Activated CD4-positive, alpha-beta memory T cell treated with anti-CD3 and anti-CD28 coated beads for 36 hours (primary cell): ENCODE measurements at regions not wholly inside any gene's neighbourhood (a gene's known extent, or its start where the extent isn't known, plus 50 kb on each side); places are given as distances from the start of the nearest gene placed in this dataset.
"Not testable (repeated sequence)": the region's sequence is repeated elsewhere in the genome, so short reads cannot be mapped to it uniquely, and the experiment has no call there.

Experiments
- CTCF ChIA-PET: fragments of 350-600 bp; sonication (Branson Sonifier 250); formaldehyde crosslinking; loops from one replicate; lab custom pipeline; 2021; ENCODE audit warnings: antibody characterized with exemption, inconsistent platforms; lab: Charles Lee
- POLR2A ChIA-PET: fragments of 350-600 bp; sonication (Branson Sonifier 250); formaldehyde crosslinking; loops from one replicate; lab custom pipeline; 2021; ENCODE audit warnings: antibody characterized with exemption; lab: Charles Lee
- DNase-seq: peaks from one replicate; pipeline ENCODE4 v3.0.0-alpha.2; 2020
- H3K27ac Mint-ChIP-seq: one replicate; pipeline ENCODE4 v1.8.0; 2021; ENCODE audit warnings: mixed read lengths
- H3K27me3 Mint-ChIP-seq: one replicate; pipeline ENCODE4 v1.8.0; 2021; ENCODE audit warnings: mixed read lengths
- H3K36me3 Mint-ChIP-seq: one replicate; pipeline ENCODE4 v1.8.0; 2021; ENCODE audit warnings: mixed read lengths
- H3K4me1 Mint-ChIP-seq: one replicate; pipeline ENCODE4 v1.8.0; 2021; ENCODE audit warnings: low read depth, mixed read lengths
- H3K4me3 Mint-ChIP-seq: one replicate; pipeline ENCODE4 v1.8.0; 2021; ENCODE audit warnings: mild to moderate bottlenecking, mixed read lengths
- H3K9me3 Mint-ChIP-seq: one replicate; pipeline ENCODE4 v1.8.0; 2021; ENCODE audit warnings: mixed read lengths
- intact Hi-C: fragments of 100-400 bp; cut with micrococcal nuclease; formaldehyde crosslinking; loops from one replicate; pipeline ENCODE4 v1.15.1; 2023

DNA sequence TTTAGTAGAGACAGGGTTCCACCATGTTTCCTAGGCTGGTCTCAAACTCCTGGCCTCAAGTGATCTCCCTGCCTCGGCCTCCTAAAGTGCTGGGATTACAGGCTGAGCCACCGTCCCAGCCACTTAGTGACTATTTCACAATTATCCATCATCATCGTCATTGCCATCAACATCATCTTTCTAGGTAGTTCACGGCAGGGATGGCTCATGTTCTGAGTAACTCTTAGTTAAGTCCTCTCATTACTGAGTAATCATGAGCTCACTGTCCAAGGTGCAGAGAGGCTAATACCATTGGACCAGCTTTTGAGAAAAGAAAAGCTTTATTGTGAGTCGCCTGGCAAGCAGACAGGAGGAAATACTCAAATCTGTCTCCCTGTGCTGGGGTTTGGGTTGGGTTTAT, 108.6 kb upstream of the PRSS12 start:
- H3K4me1 Mint-ChIP-seq, POLR2A ChIA-PET, H3K27ac Mint-ChIP-seq, CTCF ChIA-PET, intact Hi-C loops, H3K4me3 Mint-ChIP-seq, H3K27me3 Mint-ChIP-seq, H3K9me3 Mint-ChIP-seq, H3K36me3 Mint-ChIP-seq, DNase-seq: not testable (repeated sequence)

- H3K4me3 Mint-ChIP-seq, POLR2A ChIA-PET, DNase-seq: not testable (repeated sequence)
These were observed 113.0 kb upstream of the PRSS12 start for GRCh38 chr4:118465831-118466230.

GRCh38 chr4:118474001-118474626, 121.3 kb upstream of the PRSS12 start:
- H3K27ac Mint-ChIP-seq, H3K9me3 Mint-ChIP-seq, H3K27me3 Mint-ChIP-seq, intact Hi-C loops, POLR2A ChIA-PET, CTCF ChIA-PET, DNase-seq, H3K4me3 Mint-ChIP-seq, H3K36me3 Mint-ChIP-seq, H3K4me1 Mint-ChIP-seq: not testable (repeated sequence)

More at GRCh38 chr4:118465831-118466230, 113.0 kb upstream of the PRSS12 start:
- H3K27ac Mint-ChIP-seq, H3K9me3 Mint-ChIP-seq, intact Hi-C loops, H3K27me3 Mint-ChIP-seq, CTCF ChIA-PET, H3K4me1 Mint-ChIP-seq, H3K36me3 Mint-ChIP-seq: not testable (repeated sequence)

- CTCF ChIA-PET, H3K9me3 Mint-ChIP-seq, H3K27ac Mint-ChIP-seq, H3K4me3 Mint-ChIP-seq, H3K4me1 Mint-ChIP-seq, H3K27me3 Mint-ChIP-seq, DNase-seq, H3K36me3 Mint-ChIP-seq, POLR2A ChIA-PET, intact Hi-C loops: not testable (repeated sequence)
These were observed 122.0 kb upstream of the PRSS12 start for GRCh38 chr4:118474771-118475170.

DNA sequence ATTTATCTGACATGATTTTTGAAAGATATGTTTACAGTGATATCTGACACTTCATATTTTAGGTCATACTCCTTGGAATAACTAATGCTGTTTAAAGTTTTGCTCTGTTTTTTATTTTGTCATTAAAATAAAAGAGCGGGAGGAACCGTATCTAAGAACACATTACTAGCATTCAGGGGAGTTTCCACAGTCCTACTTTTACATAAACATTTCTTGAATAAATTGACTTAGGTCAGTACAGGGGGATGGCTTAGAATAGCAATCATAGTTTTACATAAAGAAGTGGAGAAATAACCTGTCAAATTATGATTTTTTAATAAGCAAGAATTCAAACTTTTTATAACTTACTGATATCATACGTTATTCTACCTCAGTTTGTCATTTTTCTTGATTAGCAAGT, 123.1 kb upstream of the PRSS12 start:
- H3K36me3 Mint-ChIP-seq, intact Hi-C loops, POLR2A ChIA-PET, H3K9me3 Mint-ChIP-seq, H3K4me3 Mint-ChIP-seq, H3K27me3 Mint-ChIP-seq, H3K4me1 Mint-ChIP-seq, DNase-seq, H3K27ac Mint-ChIP-seq, CTCF ChIA-PET: not testable (repeated sequence)

- intact Hi-C loops, H3K9me3 Mint-ChIP-seq, H3K27ac Mint-ChIP-seq, CTCF ChIA-PET, H3K27me3 Mint-ChIP-seq, DNase-seq, H3K4me1 Mint-ChIP-seq, H3K36me3 Mint-ChIP-seq, POLR2A ChIA-PET, H3K4me3 Mint-ChIP-seq: not testable (repeated sequence)
These were observed 125.0 kb upstream of the PRSS12 start for GRCh38 chr4:118477826-118478225.

DNA sequence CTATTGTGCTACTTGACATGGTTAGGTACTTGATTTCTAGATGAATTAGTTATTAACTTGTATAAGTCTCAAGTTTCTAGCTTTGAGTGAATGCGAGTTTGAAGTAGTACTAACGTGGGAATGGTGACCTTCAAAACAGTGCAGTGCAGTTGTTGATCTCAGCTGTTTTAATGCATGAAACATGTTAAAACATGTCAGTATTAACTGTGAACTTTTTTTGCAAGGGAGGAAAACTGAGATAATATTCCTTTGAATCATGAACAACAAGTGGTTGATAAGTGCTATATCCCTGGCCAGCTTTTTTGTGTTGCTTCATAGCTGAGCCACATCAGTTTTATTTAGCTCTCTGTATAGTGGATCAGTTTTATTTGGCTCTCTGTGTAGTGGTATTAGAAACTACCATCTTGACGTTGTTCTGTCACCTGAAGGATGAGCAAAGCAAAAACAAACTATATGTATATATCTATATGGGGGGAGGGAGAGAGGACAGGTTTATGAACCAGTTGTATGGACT, 133.1 kb upstream of the PRSS12 start:
- H3K4me1 Mint-ChIP-seq, H3K36me3 Mint-ChIP-seq, CTCF ChIA-PET, H3K4me3 Mint-ChIP-seq, H3K9me3 Mint-ChIP-seq, POLR2A ChIA-PET, intact Hi-C loops, H3K27ac Mint-ChIP-seq, DNase-seq, H3K27me3 Mint-ChIP-seq: not testable (repeated sequence)

DNA sequence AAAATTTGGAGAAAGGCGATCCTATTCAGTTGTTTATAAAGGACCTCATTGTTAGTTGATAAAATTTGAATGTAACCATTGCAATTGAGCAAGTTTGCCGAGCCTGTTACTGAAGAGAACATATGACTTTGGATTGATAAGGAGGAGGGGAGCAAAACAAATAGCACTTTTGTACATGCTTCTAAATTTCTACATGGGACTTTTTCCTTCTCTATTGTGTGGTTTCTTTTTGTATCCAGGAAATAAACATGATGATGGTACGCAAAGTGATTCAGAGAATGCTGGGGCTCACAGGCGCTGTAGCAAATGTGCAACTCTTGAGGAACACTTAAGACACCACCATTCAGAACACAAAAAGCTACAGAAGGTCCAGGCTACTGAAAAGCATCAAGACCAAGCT, 140.2 kb upstream of the PRSS12 start:
- DNase-seq, H3K36me3 Mint-ChIP-seq, intact Hi-C loops, H3K9me3 Mint-ChIP-seq, H3K4me1 Mint-ChIP-seq, H3K27ac Mint-ChIP-seq, POLR2A ChIA-PET, H3K4me3 Mint-ChIP-seq, H3K27me3 Mint-ChIP-seq, CTCF ChIA-PET: not testable (repeated sequence)

DNA sequence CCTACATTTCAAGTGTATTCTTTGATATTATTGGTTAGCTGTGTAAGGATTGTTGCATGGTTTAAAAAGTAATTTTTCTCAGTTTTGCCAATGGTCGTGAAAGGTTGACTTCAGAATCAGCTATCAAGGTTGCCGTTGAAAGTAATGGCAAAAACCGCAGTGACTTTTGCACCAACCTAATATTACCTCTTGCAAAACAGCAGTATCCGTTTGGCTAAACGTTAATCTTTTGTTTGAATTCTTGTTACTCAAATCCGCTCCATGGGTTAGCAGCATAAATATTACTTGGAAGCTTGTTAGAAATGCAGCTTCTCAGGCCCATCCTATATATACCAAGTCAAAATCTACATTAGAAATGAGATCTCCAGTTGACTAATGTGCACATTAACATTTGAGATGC, 141.6 kb upstream of the PRSS12 start:
- H3K27me3 Mint-ChIP-seq, DNase-seq, H3K4me1 Mint-ChIP-seq, intact Hi-C loops, POLR2A ChIA-PET, H3K9me3 Mint-ChIP-seq, H3K4me3 Mint-ChIP-seq, CTCF ChIA-PET, H3K27ac Mint-ChIP-seq, H3K36me3 Mint-ChIP-seq: not testable (repeated sequence)

DNA sequence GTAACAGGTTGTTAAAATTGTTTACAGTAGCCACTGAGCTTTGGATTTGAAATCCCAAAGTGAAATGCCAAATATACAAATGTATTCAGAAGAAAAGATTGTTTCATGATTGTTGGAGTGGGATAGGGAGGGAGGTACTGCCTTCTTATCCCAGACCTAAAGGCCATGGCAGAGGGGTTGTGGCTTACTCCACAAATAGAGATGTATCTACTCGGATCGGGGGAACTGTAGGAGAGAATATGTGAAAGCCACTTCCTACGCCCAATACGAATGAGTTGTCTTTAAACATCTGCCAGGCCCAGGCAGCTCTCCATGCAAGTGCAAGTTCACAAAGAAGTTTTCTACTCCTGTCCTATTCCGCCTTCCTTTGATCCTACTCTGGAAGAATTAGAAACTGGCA, 150.2 kb upstream of the PRSS12 start:
- H3K9me3 Mint-ChIP-seq, H3K27me3 Mint-ChIP-seq, H3K4me1 Mint-ChIP-seq, H3K27ac Mint-ChIP-seq, H3K36me3 Mint-ChIP-seq, POLR2A ChIA-PET, DNase-seq, CTCF ChIA-PET, H3K4me3 Mint-ChIP-seq, intact Hi-C loops: not testable (repeated sequence)

GRCh38 chr4:118504927-118505326, 152.1 kb upstream of the PRSS12 start:
- intact Hi-C loops, H3K27ac Mint-ChIP-seq, H3K4me3 Mint-ChIP-seq, H3K4me1 Mint-ChIP-seq, DNase-seq, POLR2A ChIA-PET, H3K9me3 Mint-ChIP-seq, H3K36me3 Mint-ChIP-seq, H3K27me3 Mint-ChIP-seq, CTCF ChIA-PET: not testable (repeated sequence)

- H3K27ac Mint-ChIP-seq, H3K4me3 Mint-ChIP-seq, intact Hi-C loops, H3K9me3 Mint-ChIP-seq, POLR2A ChIA-PET, H3K36me3 Mint-ChIP-seq, DNase-seq, CTCF ChIA-PET, H3K27me3 Mint-ChIP-seq, H3K4me1 Mint-ChIP-seq: not testable (repeated sequence)
These were observed 152.7 kb upstream of the PRSS12 start for GRCh38 chr4:118505491-118505890.

DNA sequence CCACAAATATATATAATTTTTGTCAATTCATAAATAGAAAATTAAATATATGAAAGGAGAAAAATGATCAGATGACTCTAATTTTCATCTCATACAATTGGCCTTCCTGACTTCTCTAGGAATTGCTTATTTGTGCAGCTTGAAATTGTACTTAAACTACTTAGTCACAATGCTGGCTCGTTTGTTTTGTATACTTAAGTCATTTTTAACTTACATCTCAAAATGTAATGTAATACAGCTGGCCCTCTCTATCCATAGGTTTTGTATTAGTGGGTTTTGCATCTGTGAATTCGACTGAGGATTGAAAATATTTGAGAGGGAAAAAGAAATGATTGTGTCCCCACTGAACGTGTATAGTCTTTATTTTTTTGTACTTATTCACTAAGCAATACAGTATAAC, 160.1 kb upstream of the PRSS12 start:
- H3K4me3 Mint-ChIP-seq, H3K27me3 Mint-ChIP-seq, H3K9me3 Mint-ChIP-seq, H3K4me1 Mint-ChIP-seq, DNase-seq, POLR2A ChIA-PET, CTCF ChIA-PET, intact Hi-C loops, H3K27ac Mint-ChIP-seq, H3K36me3 Mint-ChIP-seq: not testable (repeated sequence)
